ENCODE measurements at regions not wholly inside any gene's neighbourhood (a gene's known extent, or its start where the extent isn't known, plus 50 kb on each side); places are given as distances from the start of the nearest gene placed in this dataset.

DNA sequence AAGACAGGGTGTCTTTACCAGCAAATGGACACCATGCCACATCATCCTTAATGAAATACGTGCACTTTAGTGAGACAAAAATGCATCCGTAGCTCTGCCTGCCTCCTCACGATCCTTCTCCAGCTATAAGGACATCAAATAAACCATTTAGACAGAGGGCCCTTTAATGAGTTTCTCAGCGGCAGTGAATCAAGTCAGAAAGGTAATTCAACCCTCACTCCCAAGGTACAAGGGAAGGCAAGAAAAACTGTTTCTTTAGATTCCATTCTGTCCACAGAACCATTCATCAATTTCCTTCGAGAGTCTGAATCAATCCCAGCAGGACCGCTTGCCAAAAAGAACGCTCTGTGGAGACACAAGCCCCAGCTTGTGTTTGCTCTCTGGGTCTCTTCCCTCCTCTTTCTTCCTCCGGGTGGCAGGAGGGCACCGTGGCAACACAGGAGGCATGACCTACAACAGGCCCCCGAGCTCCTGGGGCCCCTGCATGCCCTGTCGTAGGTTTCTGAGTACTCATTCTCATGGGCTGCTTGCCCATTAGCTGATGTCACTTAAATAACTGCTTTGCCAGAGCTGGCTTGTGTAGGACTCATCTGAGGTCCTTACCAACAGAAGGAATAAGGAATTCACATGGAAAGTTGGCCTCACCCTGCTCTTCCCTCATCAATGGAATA is 297.8 kb upstream of the PRKCQ start (continued):
- TF ChIP-seq ZNF214 (tag by site-specific recombination; IDR thresholded peaks at IDR 0.05; ENCODE audit: borderline replicate concordance), result no peak
- no peak for TF ChIP-seq ZNF610 (tag by site-specific recombination; IDR thresholded peaks at IDR 0.05; ENCODE audit: borderline replicate concordance)
- TF ChIP-seq ZBTB20 (tag by site-specific recombination; IDR thresholded peaks at IDR 0.05), result peak; percentile 42; the same call in 1 of the 2 replicates
- TF ChIP-seq, protein P1, sequence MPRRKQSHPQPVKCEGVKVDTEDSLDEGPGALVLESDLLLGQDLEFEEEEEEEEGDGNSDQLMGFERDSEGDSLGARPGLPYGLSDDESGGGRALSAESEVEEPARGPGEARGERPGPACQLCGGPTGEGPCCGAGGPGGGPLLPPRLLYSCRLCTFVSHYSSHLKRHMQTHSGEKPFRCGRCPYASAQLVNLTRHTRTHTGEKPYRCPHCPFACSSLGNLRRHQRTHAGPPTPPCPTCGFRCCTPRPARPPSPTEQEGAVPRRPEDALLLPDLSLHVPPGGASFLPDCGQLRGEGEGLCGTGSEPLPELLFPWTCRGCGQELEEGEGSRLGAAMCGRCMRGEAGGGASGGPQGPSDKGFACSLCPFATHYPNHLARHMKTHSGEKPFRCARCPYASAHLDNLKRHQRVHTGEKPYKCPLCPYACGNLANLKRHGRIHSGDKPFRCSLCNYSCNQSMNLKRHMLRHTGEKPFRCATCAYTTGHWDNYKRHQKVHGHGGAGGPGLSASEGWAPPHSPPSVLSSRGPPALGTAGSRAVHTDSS (tag by site-specific recombination; IDR thresholded peaks at IDR 0.05), result no peak
- TF ChIP-seq, protein P2, sequence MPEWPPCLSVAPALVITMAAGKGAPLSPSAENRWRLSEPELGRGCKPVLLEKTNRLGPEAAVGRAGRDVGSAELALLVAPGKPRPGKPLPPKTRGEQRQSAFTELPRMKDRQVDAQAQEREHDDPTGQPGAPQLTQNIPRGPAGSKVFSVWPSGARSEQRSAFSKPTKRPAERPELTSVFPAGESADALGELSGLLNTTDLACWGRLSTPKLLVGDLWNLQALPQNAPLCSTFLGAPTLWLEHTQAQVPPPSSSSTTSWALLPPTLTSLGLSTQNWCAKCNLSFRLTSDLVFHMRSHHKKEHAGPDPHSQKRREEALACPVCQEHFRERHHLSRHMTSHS (tag by site-specific recombination; IDR thresholded peaks at IDR 0.05), result no peak
- TF ChIP-seq, protein P3, sequence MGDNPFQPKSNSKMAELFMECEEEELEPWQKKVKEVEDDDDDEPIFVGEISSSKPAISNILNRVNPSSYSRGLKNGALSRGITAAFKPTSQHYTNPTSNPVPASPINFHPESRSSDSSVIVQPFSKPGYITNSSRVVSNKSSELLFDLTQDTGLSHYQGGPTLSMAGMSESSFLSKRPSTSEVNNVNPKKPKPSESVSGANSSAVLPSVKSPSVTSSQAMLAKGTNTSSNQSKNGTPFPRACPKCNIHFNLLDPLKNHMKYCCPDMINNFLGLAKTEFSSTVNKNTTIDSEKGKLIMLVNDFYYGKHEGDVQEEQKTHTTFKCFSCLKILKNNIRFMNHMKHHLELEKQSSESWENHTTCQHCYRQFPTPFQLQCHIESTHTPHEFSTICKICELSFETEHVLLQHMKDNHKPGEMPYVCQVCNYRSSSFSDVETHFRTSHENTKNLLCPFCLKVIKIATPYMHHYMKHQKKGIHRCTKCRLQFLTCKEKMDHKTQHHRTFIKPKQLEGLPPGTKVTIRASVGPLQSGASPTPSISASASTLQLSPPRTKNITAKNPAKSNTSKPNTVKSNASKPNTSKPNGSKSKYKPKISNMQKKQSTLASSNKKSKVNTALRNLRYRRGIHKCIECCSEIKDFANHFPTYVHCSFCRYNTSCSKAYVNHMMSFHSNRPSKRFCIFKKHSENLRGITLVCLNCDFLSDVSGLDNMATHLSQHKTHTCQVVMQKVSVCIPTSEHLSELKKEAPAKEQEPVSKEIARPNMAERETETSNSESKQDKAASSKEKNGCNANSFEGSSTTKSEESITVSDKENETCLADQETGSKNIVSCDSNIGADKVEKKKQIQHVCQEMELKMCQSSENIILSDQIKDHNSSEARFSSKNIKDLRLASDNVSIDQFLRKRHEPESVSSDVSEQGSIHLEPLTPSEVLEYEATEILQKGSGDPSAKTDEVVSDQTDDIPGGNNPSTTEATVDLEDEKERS (tag by site-specific recombination; IDR thresholded peaks at IDR 0.05), result no peak
- no peak for TF ChIP-seq ZNF221 (tag by site-specific recombination; IDR thresholded peaks at IDR 0.05; ENCODE audit: borderline replicate concordance)
- TF ChIP-seq ZNF302 (tag by site-specific recombination; IDR thresholded peaks at IDR 0.05; ENCODE audit: low read depth), result no peak
- TF ChIP-seq, protein P4, sequence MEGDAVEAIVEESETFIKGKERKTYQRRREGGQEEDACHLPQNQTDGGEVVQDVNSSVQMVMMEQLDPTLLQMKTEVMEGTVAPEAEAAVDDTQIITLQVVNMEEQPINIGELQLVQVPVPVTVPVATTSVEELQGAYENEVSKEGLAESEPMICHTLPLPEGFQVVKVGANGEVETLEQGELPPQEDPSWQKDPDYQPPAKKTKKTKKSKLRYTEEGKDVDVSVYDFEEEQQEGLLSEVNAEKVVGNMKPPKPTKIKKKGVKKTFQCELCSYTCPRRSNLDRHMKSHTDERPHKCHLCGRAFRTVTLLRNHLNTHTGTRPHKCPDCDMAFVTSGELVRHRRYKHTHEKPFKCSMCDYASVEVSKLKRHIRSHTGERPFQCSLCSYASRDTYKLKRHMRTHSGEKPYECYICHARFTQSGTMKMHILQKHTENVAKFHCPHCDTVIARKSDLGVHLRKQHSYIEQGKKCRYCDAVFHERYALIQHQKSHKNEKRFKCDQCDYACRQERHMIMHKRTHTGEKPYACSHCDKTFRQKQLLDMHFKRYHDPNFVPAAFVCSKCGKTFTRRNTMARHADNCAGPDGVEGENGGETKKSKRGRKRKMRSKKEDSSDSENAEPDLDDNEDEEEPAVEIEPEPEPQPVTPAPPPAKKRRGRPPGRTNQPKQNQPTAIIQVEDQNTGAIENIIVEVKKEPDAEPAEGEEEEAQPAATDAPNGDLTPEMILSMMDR (tag by site-specific recombination; IDR thresholded peaks at IDR 0.05), result 0 out of 2 replicates have a peak, but pooled peaks have one; percentile 14
- TF ChIP-seq, protein P5, sequence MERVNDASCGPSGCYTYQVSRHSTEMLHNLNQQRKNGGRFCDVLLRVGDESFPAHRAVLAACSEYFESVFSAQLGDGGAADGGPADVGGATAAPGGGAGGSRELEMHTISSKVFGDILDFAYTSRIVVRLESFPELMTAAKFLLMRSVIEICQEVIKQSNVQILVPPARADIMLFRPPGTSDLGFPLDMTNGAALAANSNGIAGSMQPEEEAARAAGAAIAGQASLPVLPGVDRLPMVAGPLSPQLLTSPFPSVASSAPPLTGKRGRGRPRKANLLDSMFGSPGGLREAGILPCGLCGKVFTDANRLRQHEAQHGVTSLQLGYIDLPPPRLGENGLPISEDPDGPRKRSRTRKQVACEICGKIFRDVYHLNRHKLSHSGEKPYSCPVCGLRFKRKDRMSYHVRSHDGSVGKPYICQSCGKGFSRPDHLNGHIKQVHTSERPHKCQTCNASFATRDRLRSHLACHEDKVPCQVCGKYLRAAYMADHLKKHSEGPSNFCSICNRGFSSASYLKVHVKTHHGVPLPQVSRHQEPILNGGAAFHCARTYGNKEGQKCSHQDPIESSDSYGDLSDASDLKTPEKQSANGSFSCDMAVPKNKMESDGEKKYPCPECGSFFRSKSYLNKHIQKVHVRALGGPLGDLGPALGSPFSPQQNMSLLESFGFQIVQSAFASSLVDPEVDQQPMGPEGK (tag by site-specific recombination; IDR thresholded peaks at IDR 0.05), result no peak
- no peak for TF ChIP-seq KLF16 (tag by site-specific recombination; IDR thresholded peaks at IDR 0.05)
- TF ChIP-seq, protein P6, sequence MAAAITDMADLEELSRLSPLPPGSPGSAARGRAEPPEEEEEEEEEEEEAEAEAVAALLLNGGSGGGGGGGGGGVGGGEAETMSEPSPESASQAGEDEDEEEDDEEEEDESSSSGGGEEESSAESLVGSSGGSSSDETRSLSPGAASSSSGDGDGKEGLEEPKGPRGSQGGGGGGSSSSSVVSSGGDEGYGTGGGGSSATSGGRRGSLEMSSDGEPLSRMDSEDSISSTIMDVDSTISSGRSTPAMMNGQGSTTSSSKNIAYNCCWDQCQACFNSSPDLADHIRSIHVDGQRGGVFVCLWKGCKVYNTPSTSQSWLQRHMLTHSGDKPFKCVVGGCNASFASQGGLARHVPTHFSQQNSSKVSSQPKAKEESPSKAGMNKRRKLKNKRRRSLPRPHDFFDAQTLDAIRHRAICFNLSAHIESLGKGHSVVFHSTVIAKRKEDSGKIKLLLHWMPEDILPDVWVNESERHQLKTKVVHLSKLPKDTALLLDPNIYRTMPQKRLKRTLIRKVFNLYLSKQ (tag by site-specific recombination; IDR thresholded peaks at IDR 0.05; ENCODE audit: borderline replicate concordance), result no peak
- TF ChIP-seq, protein P7, sequence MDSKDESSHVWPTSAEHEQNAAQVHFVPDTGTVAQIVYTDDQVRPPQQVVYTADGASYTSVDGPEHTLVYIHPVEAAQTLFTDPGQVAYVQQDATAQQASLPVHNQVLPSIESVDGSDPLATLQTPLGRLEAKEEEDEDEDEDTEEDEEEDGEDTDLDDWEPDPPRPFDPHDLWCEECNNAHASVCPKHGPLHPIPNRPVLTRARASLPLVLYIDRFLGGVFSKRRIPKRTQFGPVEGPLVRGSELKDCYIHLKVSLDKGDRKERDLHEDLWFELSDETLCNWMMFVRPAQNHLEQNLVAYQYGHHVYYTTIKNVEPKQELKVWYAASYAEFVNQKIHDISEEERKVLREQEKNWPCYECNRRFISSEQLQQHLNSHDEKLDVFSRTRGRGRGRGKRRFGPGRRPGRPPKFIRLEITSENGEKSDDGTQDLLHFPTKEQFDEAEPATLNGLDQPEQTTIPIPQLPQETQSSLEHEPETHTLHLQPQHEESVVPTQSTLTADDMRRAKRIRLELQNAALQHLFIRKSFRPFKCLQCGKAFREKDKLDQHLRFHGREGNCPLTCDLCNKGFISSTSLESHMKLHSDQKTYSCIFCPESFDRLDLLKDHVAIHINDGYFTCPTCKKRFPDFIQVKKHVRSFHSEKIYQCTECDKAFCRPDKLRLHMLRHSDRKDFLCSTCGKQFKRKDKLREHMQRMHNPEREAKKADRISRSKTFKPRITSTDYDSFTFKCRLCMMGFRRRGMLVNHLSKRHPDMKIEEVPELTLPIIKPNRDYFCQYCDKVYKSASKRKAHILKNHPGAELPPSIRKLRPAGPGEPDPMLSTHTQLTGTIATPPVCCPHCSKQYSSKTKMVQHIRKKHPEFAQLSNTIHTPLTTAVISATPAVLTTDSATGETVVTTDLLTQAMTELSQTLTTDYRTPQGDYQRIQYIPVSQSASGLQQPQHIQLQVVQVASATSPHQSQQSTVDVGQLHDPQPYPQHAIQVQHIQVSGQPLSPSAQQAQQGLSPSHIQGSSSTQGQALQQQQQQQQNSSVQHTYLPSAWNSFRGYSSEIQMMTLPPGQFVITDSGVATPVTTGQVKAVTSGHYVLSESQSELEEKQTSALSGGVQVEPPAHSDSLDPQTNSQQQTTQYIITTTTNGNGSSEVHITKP (tag by site-specific recombination; IDR thresholded peaks at IDR 0.05), result peak; percentile 68

Data from HEK293 (cell line).